ENCODE measurements at regions not wholly inside any gene's neighbourhood (a gene's known extent, or its start where the extent isn't known, plus 50 kb on each side); places are given as distances from the start of the nearest gene placed in this dataset.
"Not testable (repeated sequence)": the region's sequence is repeated elsewhere in the genome, so short reads cannot be mapped to it uniquely, and the experiment has no call there.

DNA sequence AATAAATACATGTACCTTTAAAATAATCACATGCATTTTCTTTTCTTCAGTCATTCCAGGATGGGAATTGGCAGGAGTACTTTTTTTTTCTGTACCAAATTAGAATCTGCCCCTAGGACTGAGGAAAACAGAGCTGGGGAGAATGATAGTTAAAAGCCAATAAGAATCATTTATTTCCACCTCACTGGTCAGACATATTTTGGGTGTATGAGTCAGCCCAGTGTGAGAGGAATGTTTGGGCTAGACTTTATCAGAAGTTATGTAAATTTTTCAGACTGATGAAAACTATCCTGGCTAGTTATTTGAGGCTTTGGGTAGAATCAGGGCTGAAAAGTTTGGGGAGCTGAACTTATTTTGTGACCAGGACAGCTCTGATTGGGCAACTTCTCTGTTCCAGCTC, 303.1 kb upstream of the NPSR1 start:
- H3K4me3 ChIP-seq (ENCODE audit: low read length): no peak overlapping the region
- no peak for TF ChIP-seq CTCF (IDR thresholded peaks at IDR 0.05; ENCODE audit: insufficient read depth, low read depth, low read length, missing control alignments)
- DNase-seq (ENCODE audit: low read depth): peak; percentile 55

- peak; percentile 74 for DNase-seq (ENCODE audit: low read depth)
- no peak for TF ChIP-seq CTCF (IDR thresholded peaks at IDR 0.05; ENCODE audit: insufficient read depth, low read depth, low read length, missing control alignments)
- no peak overlapping the region for H3K4me3 ChIP-seq (ENCODE audit: low read length)
Measured at GRCh38 chr7:34357068-34357467, 300.9 kb upstream of the NPSR1 start.

GRCh38 chr7:34357946-34358345, 300.1 kb upstream of the NPSR1 start:
- no peak for TF ChIP-seq CTCF (IDR thresholded peaks at IDR 0.05; ENCODE audit: insufficient read depth, low read depth, low read length, missing control alignments)
- H3K4me3 ChIP-seq (ENCODE audit: low read length): no peak overlapping the region
- DNase-seq (ENCODE audit: low read depth): no peak

DNA sequence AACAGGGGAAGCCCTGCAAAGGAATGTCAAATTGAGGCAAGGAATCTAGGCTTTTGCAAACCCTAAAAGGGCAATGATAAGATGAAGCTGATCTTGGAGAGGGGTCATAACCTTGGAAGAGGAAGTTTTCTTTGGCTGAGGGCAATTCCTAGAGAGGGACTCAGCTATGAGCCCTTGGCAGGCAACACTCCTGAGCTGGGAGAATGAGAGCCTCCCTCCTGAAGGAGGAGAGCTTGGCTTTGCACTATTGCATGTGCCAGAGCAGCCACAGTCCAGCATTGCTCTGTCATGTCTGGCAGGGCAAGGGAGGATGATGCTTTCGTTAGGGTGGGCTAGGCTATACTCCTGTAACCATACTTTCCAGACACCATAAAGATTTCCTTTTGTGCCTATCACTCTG, 299.4 kb upstream of the NPSR1 start:
- H3K4me3 ChIP-seq (ENCODE audit: low read length); DNase-seq (ENCODE audit: low read depth): not testable (repeated sequence)

DNA sequence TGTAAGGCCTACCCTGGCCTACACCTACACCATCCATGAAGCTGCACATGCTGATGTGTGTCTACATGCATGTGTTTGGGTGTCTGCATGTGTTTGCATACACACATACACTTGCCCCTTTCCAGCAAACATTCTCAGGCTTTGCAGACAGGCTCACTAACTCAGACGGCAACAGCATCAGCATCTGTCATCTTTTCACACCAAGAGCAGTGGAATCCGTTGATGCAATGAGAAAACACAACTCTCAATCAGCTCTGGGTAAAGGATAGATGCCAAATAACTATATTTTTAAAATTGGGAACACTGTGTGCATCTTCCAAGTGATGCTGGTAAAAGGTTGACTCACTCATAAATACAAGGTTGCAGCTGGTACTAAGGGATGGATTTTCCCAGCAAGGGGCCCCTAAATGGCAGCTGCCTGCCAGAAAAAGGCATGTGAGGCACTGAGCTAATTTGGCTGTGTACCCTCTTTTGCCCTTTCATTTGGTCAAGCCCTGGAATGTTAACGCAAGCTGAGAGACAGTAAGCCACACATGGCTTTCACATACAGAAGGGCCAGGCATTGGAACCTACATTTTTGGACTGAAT, 296.3 kb upstream of the NPSR1 start:
- H3K4me3 ChIP-seq (ENCODE audit: low read length): no peak overlapping the region
- DNase-seq (ENCODE audit: low read depth): no peak
- TF ChIP-seq CTCF (IDR thresholded peaks at IDR 0.05; ENCODE audit: insufficient read depth, low read depth, low read length, missing control alignments): no peak

DNA sequence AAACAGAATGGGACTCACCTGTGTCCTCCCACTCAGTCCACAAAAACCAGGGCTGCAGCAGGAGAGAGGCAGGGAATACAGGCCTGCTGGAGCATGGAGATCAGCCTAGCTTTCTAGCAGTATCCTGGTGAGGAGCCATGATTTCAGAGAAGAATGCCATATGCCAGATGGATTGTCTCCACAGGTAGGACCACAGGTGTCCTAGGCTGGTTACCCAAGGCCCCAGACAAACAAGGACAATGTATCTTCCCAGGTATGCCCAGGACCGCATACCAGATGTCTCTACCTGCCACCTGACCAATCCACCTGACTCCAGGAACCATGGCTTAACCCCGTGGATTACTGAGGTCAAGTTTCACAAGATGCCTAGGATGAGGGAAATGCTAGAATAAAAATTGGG, 295.4 kb upstream of the NPSR1 start:
- no peak for TF ChIP-seq CTCF (IDR thresholded peaks at IDR 0.05; ENCODE audit: insufficient read depth, low read depth, low read length, missing control alignments)
- no peak overlapping the region for H3K4me3 ChIP-seq (ENCODE audit: low read length)
- DNase-seq (ENCODE audit: low read depth): no peak

DNA sequence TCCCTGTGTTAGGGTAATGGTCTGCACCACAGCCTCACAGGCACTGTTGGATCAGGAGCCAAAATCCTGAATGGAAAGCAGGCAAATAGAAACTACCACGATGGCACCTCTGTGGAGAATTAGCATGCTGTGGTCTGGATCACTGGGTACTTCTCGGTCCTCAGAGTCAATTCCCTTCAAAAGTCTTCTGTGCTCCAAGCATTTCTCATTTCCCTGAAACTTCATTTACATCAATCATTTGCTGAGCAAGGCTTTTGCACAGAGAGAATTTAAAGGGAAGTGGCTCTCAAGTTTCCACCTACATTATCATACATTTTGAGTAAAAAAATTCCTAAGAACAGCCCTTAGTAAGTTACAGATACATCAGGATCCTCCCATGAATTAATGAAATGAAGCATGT, 293.9 kb upstream of the NPSR1 start:
- no peak for TF ChIP-seq CTCF (IDR thresholded peaks at IDR 0.05; ENCODE audit: insufficient read depth, low read depth, low read length, missing control alignments)
- H3K4me3 ChIP-seq (ENCODE audit: low read length): no peak overlapping the region
- DNase-seq (ENCODE audit: low read depth): no peak

Measured in epithelial cell of esophagus (primary cell).